ENCODE measurements at regions not wholly inside any gene's neighbourhood (a gene's known extent, or its start where the extent isn't known, plus 50 kb on each side); places are given as distances from the start of the nearest gene placed in this dataset.

- intact Hi-C loops (cut with DNase I), result no loop called here
- H3K4me1 ChIP-seq, result no peaks in the 10 kb centered on the region
- H3K36me3 ChIP-seq, result no peaks in the 10 kb centered on the region
- ATAC-seq, result peak; percentile 74
- H3K9me3 ChIP-seq, result no peaks in the 10 kb centered on the region
- no peak overlapping the region for H3K4me3 ChIP-seq
- H3K27me3 ChIP-seq, result no peaks in the 10 kb centered on the region
- no peak overlapping the region for H3K27ac ChIP-seq
- peak in 2 of 4 donors; percentile 20 to 34 for DNase-seq
- TF ChIP-seq CTCF (IDR thresholded peaks at IDR 0.05), result peak in 1 of 2 donors; percentile 33
Observed at GRCh38 chr4:181301735-181302710, 941.2 kb upstream of the TENM3 start.

DNA sequence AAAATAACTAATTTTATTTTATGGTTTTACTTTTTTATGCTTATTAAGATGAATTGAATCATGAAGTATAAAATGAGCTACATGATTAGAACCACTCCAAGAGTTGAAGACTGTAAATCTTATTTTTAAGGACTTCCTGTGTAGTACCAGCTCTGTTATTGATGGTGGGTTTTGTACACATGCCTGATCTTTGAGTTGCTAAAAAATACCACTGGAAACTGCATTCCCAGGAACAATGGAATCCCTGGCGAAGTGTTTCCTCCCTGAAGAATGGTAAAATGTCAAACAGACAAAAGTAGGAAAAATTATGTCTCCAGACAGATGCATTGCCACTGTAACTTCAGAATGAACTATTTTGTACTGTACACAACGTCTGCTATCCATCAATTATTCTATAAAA, 935.4 kb upstream of the TENM3 start:
- no peak overlapping the region for H3K4me3 ChIP-seq
- H3K27ac ChIP-seq, result no peak overlapping the region
- no peaks in the 10 kb centered on the region for H3K9me3 ChIP-seq
- no peaks in the 10 kb centered on the region for H3K27me3 ChIP-seq
- no peak for TF ChIP-seq CTCF (IDR thresholded peaks at IDR 0.05)
- ATAC-seq, result no peak
- H3K4me1 ChIP-seq, result no peaks in the 10 kb centered on the region
- H3K36me3 ChIP-seq, result no peaks in the 10 kb centered on the region
- DNase-seq, result no peak
- intact Hi-C loops (cut with DNase I), result no loop called here

GRCh38 chr4:181308476-181309312, 934.5 kb upstream of the TENM3 start:
- no peak for TF ChIP-seq CTCF (IDR thresholded peaks at IDR 0.05)
- ATAC-seq, result peak; percentile 60
- no peaks in the 10 kb centered on the region for H3K27me3 ChIP-seq
- H3K4me1 ChIP-seq, result no peaks in the 10 kb centered on the region
- H3K27ac ChIP-seq, result no peak overlapping the region
- H3K36me3 ChIP-seq, result no peaks in the 10 kb centered on the region
- H3K4me3 ChIP-seq, result no peak overlapping the region
- DNase-seq, result no peak
- intact Hi-C loops (cut with DNase I), result no loop called here
- H3K9me3 ChIP-seq, result no peaks in the 10 kb centered on the region

- ATAC-seq (no peak), DNase-seq (no peak)
- H3K9me3 ChIP-seq, result no peaks in the 10 kb centered on the region
- no peaks in the 10 kb centered on the region for H3K4me1 ChIP-seq
- no peaks in the 10 kb centered on the region for H3K36me3 ChIP-seq
- intact Hi-C loops (cut with DNase I), result no loop called here
- H3K4me3 ChIP-seq, result no peak overlapping the region
- no peaks in the 10 kb centered on the region for H3K27me3 ChIP-seq
- H3K27ac ChIP-seq, result no peak overlapping the region
- TF ChIP-seq CTCF (IDR thresholded peaks at IDR 0.05), result no peak
Observed at GRCh38 chr4:181312066-181312465, 931.1 kb upstream of the TENM3 start.

DNA sequence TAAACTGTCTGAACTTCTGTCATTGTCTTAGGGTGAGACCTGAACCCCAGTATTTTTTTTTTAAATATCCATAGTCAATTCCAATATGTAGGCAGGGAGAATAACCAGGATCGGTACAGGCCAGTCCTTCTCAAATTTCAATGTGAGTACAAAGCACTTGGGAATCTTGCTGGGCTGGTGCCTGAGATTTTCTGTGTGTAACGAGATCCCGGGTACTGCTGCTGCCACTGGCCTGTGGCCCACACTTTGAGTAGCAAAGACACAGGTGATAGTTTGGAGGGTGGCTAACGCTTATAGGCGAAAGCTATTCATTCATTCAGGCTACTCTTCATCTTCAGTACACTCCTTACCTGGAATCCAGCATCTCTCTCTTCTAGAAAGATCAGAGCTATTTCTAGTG, 923.6 kb upstream of the TENM3 start:
- intact Hi-C loops (cut with DNase I), result no loop called here
- no peak for DNase-seq
- no peak overlapping the region for H3K4me3 ChIP-seq
- no peaks in the 10 kb centered on the region for H3K36me3 ChIP-seq
- H3K4me1 ChIP-seq, result no peaks in the 10 kb centered on the region
- H3K27ac ChIP-seq, result no peak overlapping the region
- no peak for TF ChIP-seq CTCF (IDR thresholded peaks at IDR 0.05)
- no peak for ATAC-seq
- H3K9me3 ChIP-seq, result no peaks in the 10 kb centered on the region
- no peaks in the 10 kb centered on the region for H3K27me3 ChIP-seq
